OCI-LY7 (cell line): ENCODE measurements at regions not wholly inside any gene's neighbourhood (a gene's known extent, or its start where the extent isn't known, plus 50 kb on each side); places are given as distances from the start of the nearest gene placed in this dataset.

ENCODE experiments used
- BruUV-seq: library from RNA; stranded (reverse); fragments of 400-500 nt; replicated peaks from 2 replicates; lab custom pipeline; 2021; lab: Mats Ljungman, UMichigan
- CTCF ChIA-PET: fragments of 300-600 bp; sonication (Branson Sonifier 250); formaldehyde crosslinking; loops from one replicate; lab custom pipeline; 2022; ENCODE audit warnings: antibody characterized with exemption; ENCODE audit not compliant: unreplicated experiment; lab: Charles Lee
- POLR2A ChIA-PET: fragments of 300-600 bp; sonication (Branson Sonifier 250); formaldehyde crosslinking; loops from one replicate; lab custom pipeline; 2022; ENCODE audit warnings: antibody characterized with exemption; lab: Charles Lee
- DNase-seq: peaks from one replicate; pipeline ENCODE4 v3.0.0-alpha.2; 2015; ENCODE audit warnings: low spot score
- H2AFZ ChIP-seq: fragments of 200-600 bp; sonication (generic), shearing (Covaris generic); 2 replicates; pipeline ENCODE4 v1.6.1; 2014; ENCODE audit warnings: mild to moderate bottlenecking, antibody characterized with exemption, low read length, moderate library complexity
- H3K27ac ChIP-seq: fragments of 200-600 bp; sonication (generic); 2 replicates; pipeline ENCODE4 v1.5.1; 2014; ENCODE audit warnings: mixed run types, low read depth, mild to moderate bottlenecking, moderate library complexity, low read length, inconsistent platforms; ENCODE audit not compliant: poor library complexity, severe bottlenecking
- H3K36me3 ChIP-seq: fragments of 200-600 bp; sonication (generic); 2 replicates; pipeline ENCODE4 v1.6.1; 2014; ENCODE audit warnings: mild to moderate bottlenecking, antibody characterized with exemption, low read length, moderate library complexity, mixed read lengths; ENCODE audit not compliant: insufficient read depth
- H3K4me1 ChIP-seq: fragments of 200-600 bp; sonication (generic); 2 replicates; pipeline ENCODE4 v1.5.1; 2014; ENCODE audit warnings: mild to moderate bottlenecking, low read length; ENCODE audit not compliant: insufficient read depth, poor library complexity, severe bottlenecking
- H3K4me2 ChIP-seq: fragments of 200-600 bp; sonication (generic); 2 replicates; pipeline ENCODE4 v1.6.1; 2014; ENCODE audit warnings: mild to moderate bottlenecking, low read length
- H3K4me3 ChIP-seq: fragments of 200-600 bp; sonication (generic); 2 replicates; pipeline ENCODE4 v1.5.1; 2014; ENCODE audit warnings: mild to moderate bottlenecking, low read depth, low read length; ENCODE audit not compliant: poor library complexity, severe bottlenecking
- H3K79me2 ChIP-seq: fragments of 200-600 bp; sonication (generic); 2 replicates; pipeline ENCODE4 v1.6.1; 2016; ENCODE audit warnings: low read depth, mild to moderate bottlenecking, low read length, moderate library complexity, mixed read lengths; ENCODE audit not compliant: insufficient read depth
- H3K9me2 ChIP-seq: fragments of 200-600 bp; sonication (generic); 2 replicates; pipeline ENCODE4 v1.6.1; 2016; ENCODE audit warnings: mild to moderate bottlenecking, low read length, mixed read lengths; ENCODE audit not compliant: insufficient read depth
- H3K9me3 ChIP-seq: fragments of 200-600 bp; sonication (generic); 2 replicates; pipeline ENCODE4 v1.6.1; 2014; ENCODE audit warnings: mild to moderate bottlenecking, mixed run types, low read length, mixed read lengths
- H4K20me1 ChIP-seq: fragments of 200-600 bp; sonication (generic); 2 replicates; pipeline ENCODE4 v1.6.1; 2014; ENCODE audit warnings: mild to moderate bottlenecking, antibody characterized with exemption, low read length, moderate library complexity, mixed read lengths; ENCODE audit not compliant: insufficient read depth
- EZH2phosphoT487 ChIP-seq: fragments of 200-600 bp; sonication (generic); IDR thresholded peaks from 2 replicates; pipeline ENCODE4 v1.6.1; 2018; ENCODE audit warnings: low read depth, borderline replicate concordance, mild to moderate bottlenecking, mixed run types, antibody characterized with exemption, low read length, moderate library complexity, mixed read lengths
- intact Hi-C: fragments of 100-400 bp; cut with micrococcal nuclease; formaldehyde crosslinking; loops from one replicate; pipeline ENCODE4 v1.10.0; 2022; ENCODE audit not compliant: unreplicated experiment
- TF ChIP-seq, protein P1 (sequence below): fragments of 200-600 bp; sonication (generic); conservative IDR thresholded peaks from 2 replicates; pipeline ENCODE4 v1.5.1; 2014; ENCODE audit warnings: mild to moderate bottlenecking, antibody characterized with exemption, low read length, moderate library complexity, mixed read lengths

DNA sequence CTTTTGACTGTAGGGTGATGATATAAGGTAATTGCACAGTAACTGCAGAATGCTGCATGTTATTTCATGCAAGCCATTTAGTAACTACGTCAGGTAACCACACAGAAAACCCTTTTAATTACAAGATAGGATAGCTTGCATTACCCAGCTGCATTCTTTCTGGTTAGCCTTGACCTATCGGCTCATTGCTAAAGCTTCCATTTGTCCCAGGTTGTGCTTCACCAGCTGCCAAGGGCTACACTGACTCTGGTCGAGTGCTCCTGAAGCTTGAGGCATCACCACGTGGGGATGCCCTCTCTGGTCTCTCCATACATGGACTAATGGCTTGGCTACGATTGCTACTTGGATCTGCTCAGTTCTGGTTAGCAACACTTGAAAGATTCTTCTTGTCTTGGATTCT, 81.1 kb upstream of the SLC12A2 start:
- TF ChIP-seq EZH2phosphoT487, result no peak
- TF ChIP-seq, protein P1, sequence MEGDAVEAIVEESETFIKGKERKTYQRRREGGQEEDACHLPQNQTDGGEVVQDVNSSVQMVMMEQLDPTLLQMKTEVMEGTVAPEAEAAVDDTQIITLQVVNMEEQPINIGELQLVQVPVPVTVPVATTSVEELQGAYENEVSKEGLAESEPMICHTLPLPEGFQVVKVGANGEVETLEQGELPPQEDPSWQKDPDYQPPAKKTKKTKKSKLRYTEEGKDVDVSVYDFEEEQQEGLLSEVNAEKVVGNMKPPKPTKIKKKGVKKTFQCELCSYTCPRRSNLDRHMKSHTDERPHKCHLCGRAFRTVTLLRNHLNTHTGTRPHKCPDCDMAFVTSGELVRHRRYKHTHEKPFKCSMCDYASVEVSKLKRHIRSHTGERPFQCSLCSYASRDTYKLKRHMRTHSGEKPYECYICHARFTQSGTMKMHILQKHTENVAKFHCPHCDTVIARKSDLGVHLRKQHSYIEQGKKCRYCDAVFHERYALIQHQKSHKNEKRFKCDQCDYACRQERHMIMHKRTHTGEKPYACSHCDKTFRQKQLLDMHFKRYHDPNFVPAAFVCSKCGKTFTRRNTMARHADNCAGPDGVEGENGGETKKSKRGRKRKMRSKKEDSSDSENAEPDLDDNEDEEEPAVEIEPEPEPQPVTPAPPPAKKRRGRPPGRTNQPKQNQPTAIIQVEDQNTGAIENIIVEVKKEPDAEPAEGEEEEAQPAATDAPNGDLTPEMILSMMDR, result no peak
- no peak overlapping the region for H3K27ac ChIP-seq
- no peaks in the 10 kb centered on the region for H3K79me2 ChIP-seq
- H4K20me1 ChIP-seq, result no peaks in the 10 kb centered on the region
- H3K9me2 ChIP-seq, result no peaks in the 10 kb centered on the region
- POLR2A ChIA-PET, result interaction anchor here (0.6 to 1.6 kb wide), 2 partner anchors 8 to 23 kb away, joined by 3 to 4 read pairs; no protein-coding TSS in a partner anchor
- H2AFZ ChIP-seq, result no peak overlapping the region
- BruUV-seq, result no TSS peak
- H3K36me3 ChIP-seq, result peaks cover 17% of the 10 kb centered on the region
- H3K4me2 ChIP-seq, result no peak overlapping the region
- H3K9me3 ChIP-seq, result no peaks in the 10 kb centered on the region
- DNase-seq, result no peak
- intact Hi-C loops, result no loop called here
- CTCF ChIA-PET, result no interaction called here
- no peaks in the 10 kb centered on the region for H3K4me1 ChIP-seq
- no peak overlapping the region for H3K4me3 ChIP-seq

DNA sequence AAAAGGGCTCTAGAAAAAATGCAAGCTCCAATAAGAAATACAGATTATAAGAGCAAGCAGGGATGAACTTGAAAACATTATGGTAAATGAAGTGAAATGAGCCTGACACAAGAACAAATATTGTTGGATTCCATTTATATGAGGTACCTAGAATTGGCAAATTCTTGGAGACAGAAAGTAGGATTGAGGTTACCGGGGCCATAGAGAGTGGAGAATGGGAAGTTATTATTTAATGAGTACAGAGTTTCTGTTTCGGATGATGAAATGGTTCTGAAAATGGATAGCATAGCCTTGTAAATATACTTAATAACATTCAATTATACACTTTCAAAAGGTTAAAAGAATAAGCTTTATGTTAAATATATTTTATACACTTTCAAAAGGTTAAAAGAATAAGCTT, 75.6 kb upstream of the SLC12A2 start:
- intact Hi-C loops, result no loop called here
- Histone ChIP-seq H3K9me2 (no peaks in the 10 kb centered on the region), H3K9me3 (no peaks in the 10 kb centered on the region), H4K20me1 (no peaks in the 10 kb centered on the region), H3K79me2 (no peaks in the 10 kb centered on the region), H3K4me1 (no peaks in the 10 kb centered on the region), H3K27ac (no peak overlapping the region), H2AFZ (no peak overlapping the region), H3K36me3 (peaks cover 5% of the 10 kb centered on the region; the same call in 1 of the 2 replicates), H3K4me2 (no peak overlapping the region), H3K4me3 (no peak overlapping the region)
- POLR2A ChIA-PET, result interaction anchor here (0.6 to 3.6 kb wide), 4 partner anchors 10 to 946 kb away, joined by 3 to 10 read pairs (median 3); no protein-coding TSS in a partner anchor
- TF ChIP-seq, protein P1, result no peak
- CTCF ChIA-PET, result no interaction called here
- no TSS peak for BruUV-seq
- DNase-seq, result no peak

DNA sequence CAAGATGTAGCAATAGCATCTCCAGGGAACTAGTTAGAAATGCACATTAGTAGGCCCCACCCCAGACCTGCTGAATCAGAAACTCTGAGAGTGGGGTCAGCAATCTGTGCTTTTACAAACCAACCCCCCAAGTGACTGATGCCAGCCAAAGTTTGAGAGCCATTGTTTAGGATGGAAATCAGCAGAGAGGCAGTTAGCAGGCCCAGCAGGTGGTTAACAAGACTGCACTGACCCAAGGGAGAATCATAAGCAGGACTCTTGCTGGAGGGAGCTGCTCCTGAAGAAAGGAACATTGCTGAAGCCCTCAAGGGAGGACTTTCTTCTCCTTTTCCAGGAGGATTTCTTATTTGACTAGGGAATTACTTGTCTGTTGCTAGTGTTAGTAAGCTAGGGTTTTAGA, 74.2 kb upstream of the SLC12A2 start:
- Histone ChIP-seq H3K9me3 (no peaks in the 10 kb centered on the region), H3K4me2 (no peak overlapping the region), H3K4me3 (no peak overlapping the region), H3K9me2 (no peaks in the 10 kb centered on the region), H3K4me1 (no peaks in the 10 kb centered on the region), H4K20me1 (no peaks in the 10 kb centered on the region), H2AFZ (no peak overlapping the region), H3K27ac (no peak overlapping the region), H3K79me2 (no peaks in the 10 kb centered on the region), H3K36me3 (no peaks in the 10 kb centered on the region)
- POLR2A ChIA-PET, result interaction anchor here (3.6 kb wide), 1 partner anchor 11 kb away, joined by 10 read pairs; no protein-coding TSS in a partner anchor
- no peak for DNase-seq
- intact Hi-C loops, result no loop called here
- CTCF ChIA-PET, result no interaction called here
- TF ChIP-seq, protein P1, result no peak
- TF ChIP-seq EZH2phosphoT487, result no peak
- BruUV-seq, result no TSS peak
